ENCODE measurements at regions not wholly inside any gene's neighbourhood (a gene's known extent, or its start where the extent isn't known, plus 50 kb on each side); places are given as distances from the start of the nearest gene placed in this dataset.

GRCh38 chr6:151671195-151671594, 136.3 kb upstream of the ESR1 start:
- Histone ChIP-seq H3K79me1 (ENCODE audit: low read length) (no peaks in the 10 kb centered on the region), H3K23ac (ENCODE audit: low read length) (no peak overlapping the region), H3K79me2 (ENCODE audit: control insufficient read depth, insufficient read depth, low read length) (no peaks in the 10 kb centered on the region), H2BK5ac (ENCODE audit: low read length) (no peak overlapping the region), H2BK120ac (ENCODE audit: low read depth, low read length) (no peak overlapping the region), H3K4me3 (ENCODE audit: low read length) (no peak overlapping the region), H3K4me1 (ENCODE audit: control insufficient read depth, low read depth, low read length) (peaks cover 2% of the 10 kb centered on the region), H3K4me2 (ENCODE audit: low read length) (no peak overlapping the region), H2AK5ac (ENCODE audit: low read length) (no peak overlapping the region), H3K4ac (ENCODE audit: low read depth, low read length) (no peak overlapping the region), H3K36me3 (ENCODE audit: control insufficient read depth, insufficient read depth, low read length) (no peaks in the 10 kb centered on the region), H3K56ac (ENCODE audit: low read length) (no peak overlapping the region), H3K18ac (ENCODE audit: low read length) (no peak overlapping the region), H4K8ac (ENCODE audit: low read depth, low read length) (no peak overlapping the region), H3K27me3 (ENCODE audit: insufficient read depth, low read length, poor library complexity) (no peaks in the 10 kb centered on the region), H4K5ac (ENCODE audit: low read length) (no peak overlapping the region), H3K9ac (ENCODE audit: low read length) (no peak overlapping the region), H3K27ac (ENCODE audit: low read depth, low read length) (no peak overlapping the region), H2BK15ac (replicated peaks; ENCODE audit: low read depth) (no peak overlapping the region)
- DNase-seq, result no peak
- no CpG with 5 or more reads among the region's 5 CpGs for WGBS (ENCODE audit: extremely low coverage, insufficient coverage, low lambda C conversion rate)

- Histone ChIP-seq H3K18ac (ENCODE audit: low read length) (no peak overlapping the region), H3K4ac (ENCODE audit: low read depth, low read length) (no peak overlapping the region), H3K79me1 (ENCODE audit: low read length) (no peaks in the 10 kb centered on the region), H3K23ac (ENCODE audit: low read length) (no peak overlapping the region), H3K79me2 (ENCODE audit: control insufficient read depth, insufficient read depth, low read length) (no peaks in the 10 kb centered on the region), H3K4me3 (ENCODE audit: low read length) (no peak overlapping the region), H3K27me3 (ENCODE audit: insufficient read depth, low read length, poor library complexity) (no peaks in the 10 kb centered on the region), H3K4me2 (ENCODE audit: low read length) (no peak overlapping the region), H2BK120ac (ENCODE audit: low read depth, low read length) (no peak overlapping the region), H3K56ac (ENCODE audit: low read length) (no peak overlapping the region), H2BK15ac (replicated peaks; ENCODE audit: low read depth) (no peak overlapping the region), H2AK5ac (ENCODE audit: low read length) (no peak overlapping the region), H4K5ac (ENCODE audit: low read length) (no peak overlapping the region), H4K8ac (ENCODE audit: low read depth, low read length) (no peak overlapping the region), H3K4me1 (ENCODE audit: control insufficient read depth, low read depth, low read length) (peaks cover 2% of the 10 kb centered on the region), H3K9ac (ENCODE audit: low read length) (no peak overlapping the region), H3K27ac (ENCODE audit: low read depth, low read length) (no peak overlapping the region), H2BK5ac (ENCODE audit: low read length) (no peak overlapping the region), H3K36me3 (ENCODE audit: control insufficient read depth, insufficient read depth, low read length) (no peaks in the 10 kb centered on the region)
- DNase-seq, result no peak
- no CpG with 5 or more reads among the region's 3 CpGs for WGBS (ENCODE audit: extremely low coverage, insufficient coverage, low lambda C conversion rate)
These were observed 132.9 kb upstream of the ESR1 start for GRCh38 chr6:151674578-151674977.

- Histone ChIP-seq H3K23ac (ENCODE audit: low read length) (no peak overlapping the region), H3K79me2 (ENCODE audit: control insufficient read depth, insufficient read depth, low read length) (no peaks in the 10 kb centered on the region), H3K79me1 (ENCODE audit: low read length) (no peaks in the 10 kb centered on the region), H2BK120ac (ENCODE audit: low read depth, low read length) (no peak overlapping the region), H3K9ac (ENCODE audit: low read length) (peak overlapping the region; percentile 17), H4K8ac (ENCODE audit: low read depth, low read length) (no peak overlapping the region), H4K5ac (ENCODE audit: low read length) (no peak overlapping the region), H2BK5ac (ENCODE audit: low read length) (peak overlapping the region; percentile 52), H3K4me2 (ENCODE audit: low read length) (no peak overlapping the region), H3K18ac (ENCODE audit: low read length) (no peak overlapping the region), H2AK5ac (ENCODE audit: low read length) (no peak overlapping the region), H3K4ac (ENCODE audit: low read depth, low read length) (no peak overlapping the region), H3K4me1 (ENCODE audit: control insufficient read depth, low read depth, low read length) (peaks cover 2% of the 10 kb centered on the region), H3K27ac (ENCODE audit: low read depth, low read length) (no peak overlapping the region), H3K27me3 (ENCODE audit: insufficient read depth, low read length, poor library complexity) (no peaks in the 10 kb centered on the region), H2BK15ac (replicated peaks; ENCODE audit: low read depth) (no peak overlapping the region), H3K4me3 (ENCODE audit: low read length) (no peak overlapping the region), H3K56ac (ENCODE audit: low read length) (peak overlapping the region; percentile 51), H3K36me3 (ENCODE audit: control insufficient read depth, insufficient read depth, low read length) (no peaks in the 10 kb centered on the region)
- peak; percentile 78 for DNase-seq
- WGBS (ENCODE audit: extremely low coverage, insufficient coverage, low lambda C conversion rate), result no CpG with 5 or more reads among the region's 8 CpGs
These were observed 131.6 kb upstream of the ESR1 start for GRCh38 chr6:151675746-151676459.

GRCh38 chr6:151676460-151676945, 131.0 kb upstream of the ESR1 start:
- Histone ChIP-seq H3K9ac (ENCODE audit: low read length) (no peak overlapping the region), H4K8ac (ENCODE audit: low read depth, low read length) (no peak overlapping the region), H3K27me3 (ENCODE audit: insufficient read depth, low read length, poor library complexity) (no peaks in the 10 kb centered on the region), H2BK120ac (ENCODE audit: low read depth, low read length) (no peak overlapping the region), H3K79me1 (ENCODE audit: low read length) (no peaks in the 10 kb centered on the region), H2BK15ac (replicated peaks; ENCODE audit: low read depth) (no peak overlapping the region), H2BK5ac (ENCODE audit: low read length) (peak overlapping the region; percentile 12), H3K18ac (ENCODE audit: low read length) (no peak overlapping the region), H3K79me2 (ENCODE audit: control insufficient read depth, insufficient read depth, low read length) (no peaks in the 10 kb centered on the region), H3K56ac (ENCODE audit: low read length) (peak overlapping the region; percentile 51), H3K36me3 (ENCODE audit: control insufficient read depth, insufficient read depth, low read length) (no peaks in the 10 kb centered on the region), H4K5ac (ENCODE audit: low read length) (no peak overlapping the region), H2AK5ac (ENCODE audit: low read length) (no peak overlapping the region), H3K4ac (ENCODE audit: low read depth, low read length) (no peak overlapping the region), H3K4me3 (ENCODE audit: low read length) (no peak overlapping the region), H3K4me2 (ENCODE audit: low read length) (no peak overlapping the region), H3K4me1 (ENCODE audit: control insufficient read depth, low read depth, low read length) (peaks cover 2% of the 10 kb centered on the region), H3K27ac (ENCODE audit: low read depth, low read length) (no peak overlapping the region), H3K23ac (ENCODE audit: low read length) (no peak overlapping the region)
- peak; percentile 67 for DNase-seq
- WGBS (ENCODE audit: extremely low coverage, insufficient coverage, low lambda C conversion rate), result no CpG with 5 or more reads among the region's 7 CpGs

GRCh38 chr6:151677404-151677803, 130.1 kb upstream of the ESR1 start:
- WGBS (ENCODE audit: extremely low coverage, insufficient coverage, low lambda C conversion rate), result no CpG with 5 or more reads among the region's 6 CpGs

GRCh38 chr6:151679081-151679480, 128.4 kb upstream of the ESR1 start:
- Histone ChIP-seq H3K9ac (ENCODE audit: low read length) (no peak overlapping the region), H3K79me2 (ENCODE audit: control insufficient read depth, insufficient read depth, low read length) (no peaks in the 10 kb centered on the region)
- no CpG with 5 or more reads among the region's 9 CpGs for WGBS (ENCODE audit: extremely low coverage, insufficient coverage, low lambda C conversion rate)

More at GRCh38 chr6:151677404-151677803, 130.1 kb upstream of the ESR1 start:
- Histone ChIP-seq H3K4me1 (ENCODE audit: control insufficient read depth, low read depth, low read length) (peaks cover 2% of the 10 kb centered on the region), H3K4me2 (ENCODE audit: low read length) (no peak overlapping the region), H2BK15ac (replicated peaks; ENCODE audit: low read depth) (no peak overlapping the region), H3K27me3 (ENCODE audit: insufficient read depth, low read length, poor library complexity) (no peaks in the 10 kb centered on the region), H3K56ac (ENCODE audit: low read length) (no peak overlapping the region), H3K79me2 (ENCODE audit: control insufficient read depth, insufficient read depth, low read length) (no peaks in the 10 kb centered on the region), H3K79me1 (ENCODE audit: low read length) (no peaks in the 10 kb centered on the region), H4K8ac (ENCODE audit: low read depth, low read length) (no peak overlapping the region), H2BK120ac (ENCODE audit: low read depth, low read length) (no peak overlapping the region), H3K36me3 (ENCODE audit: control insufficient read depth, insufficient read depth, low read length) (no peaks in the 10 kb centered on the region), H3K27ac (ENCODE audit: low read depth, low read length) (no peak overlapping the region), H3K4me3 (ENCODE audit: low read length) (no peak overlapping the region), H3K18ac (ENCODE audit: low read length) (no peak overlapping the region), H2AK5ac (ENCODE audit: low read length) (no peak overlapping the region), H3K23ac (ENCODE audit: low read length) (no peak overlapping the region), H3K9ac (ENCODE audit: low read length) (no peak overlapping the region), H3K4ac (ENCODE audit: low read depth, low read length) (peak overlapping the region; percentile 43), H2BK5ac (ENCODE audit: low read length) (peak overlapping the region; percentile 20), H4K5ac (ENCODE audit: low read length) (no peak overlapping the region)
- no peak for DNase-seq

More at GRCh38 chr6:151679081-151679480, 128.4 kb upstream of the ESR1 start:
- no peak overlapping the region for H3K23ac ChIP-seq (ENCODE audit: low read length)
- peaks cover 5% of the 10 kb centered on the region for H3K4me1 ChIP-seq (ENCODE audit: control insufficient read depth, low read depth, low read length)
- no peaks in the 10 kb centered on the region for H3K79me1 ChIP-seq (ENCODE audit: low read length)
- no peak overlapping the region for H4K8ac ChIP-seq (ENCODE audit: low read depth, low read length)
- H3K4me2 ChIP-seq (ENCODE audit: low read length), result no peak overlapping the region
- no peak overlapping the region for H4K5ac ChIP-seq (ENCODE audit: low read length)
- H3K18ac ChIP-seq (ENCODE audit: low read length), result no peak overlapping the region
- H3K4me3 ChIP-seq (ENCODE audit: low read length), result no peak overlapping the region
- no peak overlapping the region for H2BK15ac ChIP-seq (replicated peaks; ENCODE audit: low read depth)
- no peak overlapping the region for H3K56ac ChIP-seq (ENCODE audit: low read length)
- DNase-seq, result no peak
- no peak overlapping the region for H2AK5ac ChIP-seq (ENCODE audit: low read length)
- no peak overlapping the region for H2BK120ac ChIP-seq (ENCODE audit: low read depth, low read length)
- H3K27me3 ChIP-seq (ENCODE audit: insufficient read depth, low read length, poor library complexity), result no peaks in the 10 kb centered on the region
- H3K4ac ChIP-seq (ENCODE audit: low read depth, low read length), result no peak overlapping the region
- H3K36me3 ChIP-seq (ENCODE audit: control insufficient read depth, insufficient read depth, low read length), result no peaks in the 10 kb centered on the region
- H2BK5ac ChIP-seq (ENCODE audit: low read length), result no peak overlapping the region
- no peak overlapping the region for H3K27ac ChIP-seq (ENCODE audit: low read depth, low read length)
